HG03196 (cell line): ENCODE measurements at regions not wholly inside any gene's neighbourhood (a gene's known extent, or its start where the extent isn't known, plus 50 kb on each side); places are given as distances from the start of the nearest gene placed in this dataset.

Source experiments
- ATAC-seq: cut with Tn5 transposase; IDR thresholded peaks from one replicate; pipeline ENCODE4 v1.9.1; 2021; ENCODE audit not compliant: unreplicated experiment

DNA sequence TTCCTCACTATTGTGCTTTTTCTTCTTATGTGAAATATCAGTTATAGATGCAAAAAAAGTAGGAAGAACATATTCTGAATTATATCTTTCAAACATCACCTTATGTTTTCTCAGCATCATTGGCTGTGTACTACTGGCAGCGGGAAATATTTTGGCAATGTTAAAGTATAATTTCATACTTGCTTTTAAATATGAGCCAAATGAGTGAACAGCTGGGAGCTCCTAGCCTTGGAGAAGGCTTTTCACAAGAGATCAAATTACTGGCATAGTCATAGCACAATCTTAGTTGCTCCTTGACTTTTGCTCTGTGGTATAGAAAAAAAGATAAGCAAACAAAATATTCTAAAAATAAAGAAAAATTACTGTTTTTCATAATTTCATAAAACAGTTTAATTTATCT lies 1575.8 kb upstream of the PABPC4L start:
- ATAC-seq = no peak

DNA sequence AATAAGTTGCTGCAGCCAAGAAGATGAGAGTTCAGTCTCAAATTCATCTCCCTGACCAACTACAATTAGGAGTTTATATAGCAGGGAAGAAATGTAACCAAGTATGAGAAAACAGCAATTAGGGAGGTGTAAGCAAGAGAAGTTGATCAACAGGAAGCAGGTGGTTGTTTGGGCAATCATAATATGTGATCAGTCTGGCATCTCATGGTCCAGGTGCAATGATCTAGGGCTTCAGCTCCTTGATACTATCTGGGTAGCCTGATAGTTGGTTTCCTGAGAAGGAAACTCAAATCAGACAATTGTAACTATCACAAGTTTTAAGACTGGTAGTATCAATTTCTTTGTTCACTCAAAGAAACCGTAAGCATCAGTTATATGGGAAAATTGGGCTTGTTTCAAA lies 1574.3 kb upstream of the PABPC4L start:
- no peak for ATAC-seq

DNA sequence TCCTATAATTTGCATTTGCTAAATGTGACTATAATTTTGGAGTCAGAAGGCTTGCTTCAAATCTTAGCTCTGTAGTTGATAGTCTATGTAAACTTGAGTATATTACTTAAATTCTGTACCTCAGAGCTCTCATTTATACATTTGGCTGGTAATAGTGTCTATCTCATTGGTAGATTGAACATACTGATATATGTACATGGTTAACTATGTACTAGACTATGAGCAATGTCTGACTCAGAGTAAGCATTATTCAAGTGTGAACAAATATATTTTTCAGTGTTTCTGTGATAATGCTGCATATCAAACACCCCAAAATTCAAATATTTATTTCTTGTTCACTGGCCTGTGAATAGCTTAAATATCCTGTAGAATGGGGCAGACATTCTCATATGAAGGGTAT lies 1568.9 kb upstream of the PABPC4L start:
- ATAC-seq = no peak

DNA sequence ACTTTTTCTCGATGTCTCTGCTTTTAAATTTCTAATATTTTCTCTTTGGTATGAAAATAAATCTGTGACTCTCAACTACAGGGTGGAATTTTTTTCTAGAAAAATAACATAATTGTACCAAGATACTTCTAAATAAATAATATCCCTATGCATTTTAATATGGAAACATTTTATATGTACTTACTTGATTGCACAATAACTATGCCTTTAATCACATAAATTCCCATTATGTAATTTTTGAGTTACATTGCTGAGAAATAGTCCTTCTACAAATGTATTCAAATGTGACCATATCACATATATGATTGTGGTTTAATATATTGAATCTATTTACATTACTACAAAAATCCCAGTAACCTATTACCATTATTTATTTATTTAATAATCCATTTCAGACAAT lies 1543.3 kb upstream of the PABPC4L start:
- ATAC-seq = no peak

DNA sequence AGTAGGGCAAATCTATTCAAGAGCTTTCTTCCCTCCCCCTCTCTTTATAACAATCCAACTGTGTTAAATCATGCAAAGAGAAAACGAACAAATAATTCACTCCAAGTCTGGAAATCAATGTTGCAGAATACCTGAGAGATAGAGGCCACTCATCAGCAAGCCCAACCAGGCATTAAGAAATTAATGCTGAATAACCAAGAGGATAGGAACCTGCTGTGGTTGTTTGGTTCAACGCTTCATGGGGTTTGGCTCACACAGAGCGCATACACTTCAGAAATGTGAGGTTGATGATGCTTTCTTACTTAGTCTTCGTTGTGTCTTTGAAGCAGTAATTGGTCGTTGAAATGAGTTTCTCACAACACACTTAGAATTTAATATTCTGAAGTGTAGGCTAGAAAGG lies 1540.0 kb upstream of the PABPC4L start:
- ATAC-seq = no peak

DNA sequence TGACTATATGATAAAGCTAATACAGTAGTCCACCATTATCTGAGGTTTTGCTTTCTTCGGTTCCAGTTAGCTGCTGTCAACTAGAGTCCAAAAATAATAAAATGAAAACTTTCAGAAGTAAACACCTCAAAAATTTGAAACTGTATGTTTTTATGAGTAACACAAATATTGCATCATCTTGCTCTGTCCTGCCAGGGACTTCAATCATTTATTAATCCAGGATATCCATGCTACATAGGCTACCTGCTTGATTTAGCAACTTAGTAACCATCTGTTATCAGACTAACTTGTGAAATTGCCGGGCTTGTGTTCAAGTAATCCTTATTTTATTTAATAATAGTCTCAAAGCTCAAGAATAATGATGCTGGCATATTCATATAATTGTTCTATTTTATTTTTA lies 1537.8 kb upstream of the PABPC4L start:
- no peak for ATAC-seq

DNA sequence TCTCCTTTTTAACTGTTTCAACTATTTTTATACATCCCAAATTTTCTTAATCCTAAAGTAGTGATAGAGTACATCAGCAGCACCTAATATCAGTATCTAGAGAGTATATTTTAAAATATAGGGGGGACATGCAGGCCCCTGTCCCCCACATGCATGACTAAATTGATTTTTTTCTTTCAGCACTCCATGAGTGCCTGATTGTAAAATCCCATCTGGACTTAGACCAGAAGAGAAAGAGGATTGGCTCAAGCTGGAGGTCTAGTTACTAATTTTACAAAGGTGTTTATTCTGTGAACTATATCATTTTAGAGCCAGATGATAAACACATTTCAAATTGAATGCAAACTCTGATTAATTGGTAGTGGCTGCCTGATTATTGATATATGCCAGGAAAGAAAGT lies 1533.9 kb upstream of the PABPC4L start:
- no peak for ATAC-seq

DNA sequence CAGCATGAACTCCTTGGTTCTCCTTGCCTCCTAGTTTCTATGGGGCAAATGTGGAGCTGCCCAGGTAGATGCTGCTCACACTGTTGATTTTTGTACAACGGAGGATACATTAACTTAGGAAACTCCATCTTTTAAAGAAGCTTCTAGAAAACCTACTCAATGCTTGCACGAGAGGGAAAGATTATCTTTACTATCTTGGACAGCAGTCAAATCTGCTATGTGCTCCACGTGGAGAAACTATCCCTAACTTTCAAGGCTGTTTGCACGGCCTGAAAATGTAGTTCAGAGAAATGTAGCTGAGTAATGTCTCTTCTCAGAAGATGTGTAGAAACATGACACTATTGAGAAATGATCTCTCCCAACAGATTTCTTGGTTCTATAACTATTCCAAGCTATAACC lies 1530.9 kb upstream of the PABPC4L start:
- no peak for ATAC-seq

DNA sequence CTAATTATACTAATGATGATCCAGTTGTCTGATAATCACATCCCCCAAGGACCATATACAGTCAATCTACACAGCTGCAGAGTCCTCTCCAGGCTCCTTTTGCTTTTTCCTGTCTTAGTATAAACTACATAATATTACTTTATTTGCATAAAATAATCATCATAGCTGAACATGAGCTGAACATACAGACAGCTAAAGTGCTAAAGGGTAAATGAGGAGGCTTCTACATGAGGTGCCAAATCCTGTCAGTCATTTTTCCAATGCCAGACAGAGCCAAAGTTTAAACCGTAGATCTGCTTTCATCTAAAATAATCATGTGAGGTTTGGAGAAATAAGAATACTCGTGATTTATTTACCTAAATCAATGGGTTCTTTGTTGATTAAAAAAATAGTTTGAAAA lies 1530.1 kb upstream of the PABPC4L start:
- ATAC-seq = no peak

DNA sequence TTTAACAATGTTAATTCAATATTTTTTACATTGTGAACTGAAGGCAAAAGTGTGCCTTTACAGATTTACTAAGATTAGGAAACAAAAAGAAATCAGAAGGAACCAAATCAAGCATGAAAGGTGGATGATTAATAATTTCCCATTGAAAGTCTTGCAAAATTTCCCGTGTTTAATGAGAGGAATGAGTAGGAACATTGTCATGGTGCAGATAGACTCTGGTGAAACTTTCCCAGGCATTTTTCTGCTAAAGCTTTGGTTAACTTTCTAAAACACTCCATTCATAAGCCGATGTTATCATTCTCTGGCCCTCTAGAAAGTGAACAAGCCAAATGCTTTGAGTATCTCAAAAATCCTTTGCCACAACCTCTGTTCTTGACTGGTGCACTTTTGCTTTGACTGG lies 1522.8 kb upstream of the PABPC4L start:
- no peak for ATAC-seq

DNA sequence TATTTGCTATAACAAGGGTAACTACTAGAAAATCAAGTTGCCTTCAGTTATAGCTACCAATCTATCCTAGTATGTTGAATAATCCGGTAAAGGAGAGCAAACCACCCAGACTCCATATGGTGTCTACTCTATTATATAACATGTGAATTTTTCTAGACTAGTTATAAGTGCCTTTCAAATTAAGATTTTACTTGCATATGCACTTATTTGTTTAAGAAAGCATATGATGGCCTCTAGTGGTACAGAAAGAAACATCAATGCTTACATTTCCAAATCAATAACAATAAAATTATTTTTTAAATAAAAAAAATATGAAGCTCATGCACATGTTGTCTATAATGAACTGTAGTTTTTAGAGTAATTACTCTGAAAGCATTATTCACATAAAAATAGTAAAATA lies 1516.4 kb upstream of the PABPC4L start:
- ATAC-seq = no peak

DNA sequence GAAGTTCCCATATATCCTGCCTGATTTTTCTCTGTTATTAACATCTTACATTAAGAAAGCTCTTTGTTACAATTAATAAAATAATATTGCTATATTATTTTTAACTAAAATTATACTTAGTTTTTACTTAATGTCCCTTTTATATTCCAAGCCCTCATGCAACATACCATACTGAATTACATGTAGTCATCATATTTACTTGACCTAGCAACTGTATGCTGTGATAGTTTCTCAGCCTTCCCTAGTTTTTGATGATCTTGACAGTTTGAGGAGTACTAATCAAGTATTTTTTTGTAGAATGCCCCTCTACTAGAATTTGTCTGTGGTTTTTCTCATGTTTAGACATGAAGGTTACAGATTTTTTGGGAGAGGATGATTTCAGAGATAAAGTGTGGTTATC lies 1503.8 kb upstream of the PABPC4L start:
- ATAC-seq = no peak

DNA sequence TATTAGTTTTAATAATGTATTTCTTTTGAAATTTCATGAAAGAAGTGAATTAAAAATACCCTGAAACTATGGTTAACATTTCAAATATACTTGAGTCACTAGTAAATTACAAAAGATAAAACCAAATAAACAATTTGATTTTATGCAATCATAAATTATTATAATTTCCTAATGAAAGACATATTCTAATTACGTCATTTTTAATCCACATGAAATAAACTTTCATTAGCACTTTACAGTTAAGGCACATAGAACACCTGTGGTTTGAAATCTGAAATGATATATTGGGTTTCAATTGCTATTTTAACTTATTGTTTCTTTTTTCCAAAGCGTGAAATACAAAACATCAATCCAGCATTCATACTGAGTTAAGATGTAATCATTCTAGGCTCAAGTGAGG lies 1492.5 kb upstream of the PABPC4L start:
- no peak for ATAC-seq

DNA sequence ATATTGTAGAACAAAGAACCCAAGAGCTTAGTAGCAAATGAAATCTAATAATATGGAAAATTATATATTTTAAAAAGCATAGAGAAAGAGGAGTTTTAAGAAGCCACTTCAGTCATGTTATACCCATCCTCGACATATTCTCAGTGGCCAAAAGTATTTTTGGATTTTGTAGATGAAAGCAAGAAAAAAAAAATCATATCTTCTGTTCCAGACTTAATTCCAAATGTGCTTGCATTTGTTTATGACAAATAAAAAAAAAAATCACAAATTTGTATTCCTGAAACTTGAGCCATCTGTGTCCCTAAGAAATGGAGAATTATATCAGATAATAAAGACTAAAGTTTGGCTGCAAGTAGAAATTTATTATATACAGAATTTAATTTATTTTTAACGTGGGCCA lies 1482.4 kb upstream of the PABPC4L start:
- ATAC-seq = no peak

DNA sequence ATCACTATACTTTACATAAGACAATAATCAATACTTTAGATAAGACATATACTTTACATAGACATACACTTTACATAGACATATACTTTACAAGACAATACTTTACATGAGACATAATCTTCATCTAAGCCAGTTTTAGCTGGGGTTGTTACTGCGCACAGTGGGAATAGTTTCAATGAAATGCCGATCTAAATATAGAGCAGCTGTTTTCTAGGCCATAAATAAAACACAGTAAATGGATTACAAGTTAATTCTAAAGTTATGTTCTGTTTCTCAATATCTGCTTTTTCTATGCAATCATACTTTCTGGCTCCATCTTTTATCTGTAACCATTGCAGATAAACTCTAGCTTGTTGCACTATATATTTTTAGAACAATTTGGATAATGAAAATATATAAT lies 1470.6 kb upstream of the PABPC4L start:
- ATAC-seq = no peak

DNA sequence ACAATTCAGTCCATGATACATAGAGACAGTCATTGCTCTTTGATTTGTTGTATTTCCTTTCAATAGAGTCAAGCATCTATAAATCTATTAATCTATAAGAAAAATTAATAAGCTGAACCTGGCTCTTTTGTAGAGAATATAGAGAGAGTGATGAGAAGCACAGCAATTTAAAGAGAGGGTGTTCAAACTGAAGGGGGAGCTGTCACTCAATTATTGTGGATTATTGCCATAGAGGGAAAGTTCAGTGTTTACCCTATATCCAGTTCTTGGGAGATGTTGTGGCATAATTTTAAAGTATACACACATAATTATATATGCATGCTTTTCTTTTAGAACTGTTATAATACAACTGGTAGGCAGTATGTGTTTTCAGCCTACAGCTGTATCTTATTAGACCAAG lies 1469.0 kb upstream of the PABPC4L start:
- ATAC-seq = no peak
